GM10266 (cell line): ENCODE measurements at regions not wholly inside any gene's neighbourhood (a gene's known extent, or its start where the extent isn't known, plus 50 kb on each side); places are given as distances from the start of the nearest gene placed in this dataset.

Experiments used
- DNase-seq: peaks from one replicate; pipeline ENCODE4 v3.0.0; 2012; ENCODE audit errors: extremely low spot score
- CTCF ChIP-seq: IDR thresholded peaks from 2 replicates; pipeline ENCODE4 v1.5.1; 2012; ENCODE audit warnings: mild to moderate bottlenecking, low read depth; ENCODE audit not compliant: control insufficient read depth, insufficient read depth; ENCODE audit errors: missing control alignments

GRCh38 chr3:94671078-94671477, 608.2 kb downstream of the NSUN3 start:
- TF ChIP-seq CTCF: no peak
- no peak for DNase-seq

- no peak for TF ChIP-seq CTCF
- DNase-seq: no peak
These were observed 611.0 kb downstream of the NSUN3 start for GRCh38 chr3:94673876-94674275.

- TF ChIP-seq CTCF: no peak
These were observed 623.3 kb downstream of the NSUN3 start for GRCh38 chr3:94686208-94686607.

GRCh38 chr3:94693997-94694640, 631.3 kb downstream of the NSUN3 start:
- TF ChIP-seq CTCF: no peak

More at GRCh38 chr3:94686208-94686607, 623.3 kb downstream of the NSUN3 start:
- no peak for DNase-seq

GRCh38 chr3:94694894-94695293, 632.0 kb downstream of the NSUN3 start:
- TF ChIP-seq CTCF: no peak

More at GRCh38 chr3:94693997-94694640, 631.3 kb downstream of the NSUN3 start:
- DNase-seq: no peak

GRCh38 chr3:94704467-94704866, 641.6 kb downstream of the NSUN3 start:
- TF ChIP-seq CTCF: no peak
- DNase-seq: no peak

More at GRCh38 chr3:94694894-94695293, 632.0 kb downstream of the NSUN3 start:
- DNase-seq: no peak

- TF ChIP-seq CTCF: no peak
- DNase-seq: no peak
These were observed 646.5 kb downstream of the NSUN3 start for GRCh38 chr3:94709249-94709902.
